ENCODE measurements at regions not wholly inside any gene's neighbourhood (a gene's known extent, or its start where the extent isn't known, plus 50 kb on each side); places are given as distances from the start of the nearest gene placed in this dataset.
"Not testable (repeated sequence)": the region's sequence is repeated elsewhere in the genome, so short reads cannot be mapped to it uniquely, and the experiment has no call there.

DNA sequence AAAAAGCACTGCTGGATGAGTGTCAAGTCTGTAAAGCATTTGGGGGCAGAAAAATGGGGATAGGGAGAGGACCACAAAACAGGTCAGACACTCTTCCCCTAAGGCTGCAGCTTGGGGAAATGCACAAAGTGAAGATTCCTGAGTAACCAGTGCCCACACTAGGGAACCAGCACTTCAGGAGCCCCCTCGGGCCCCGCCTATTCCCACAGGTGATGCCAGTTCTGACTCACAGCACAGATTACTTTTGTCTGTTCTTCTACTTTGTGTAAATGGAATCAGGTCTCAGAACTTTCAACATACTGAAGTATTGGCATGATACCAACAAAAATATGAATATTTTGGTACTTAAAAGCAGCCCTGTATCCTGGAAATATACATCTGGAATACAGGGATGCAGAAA is 112.5 kb downstream of the ADRA2C start:
- no peak overlapping the region for H3K4me3 ChIP-seq (replicated peaks in 1 of 2; ENCODE audit: low read depth in 2 of 2, low read length in 2 of 2)
- peak in 1 of 2 donors; percentile 5 for DNase-seq (ENCODE audit: low read depth in 2 of 2)
- TF ChIP-seq, protein P1, sequence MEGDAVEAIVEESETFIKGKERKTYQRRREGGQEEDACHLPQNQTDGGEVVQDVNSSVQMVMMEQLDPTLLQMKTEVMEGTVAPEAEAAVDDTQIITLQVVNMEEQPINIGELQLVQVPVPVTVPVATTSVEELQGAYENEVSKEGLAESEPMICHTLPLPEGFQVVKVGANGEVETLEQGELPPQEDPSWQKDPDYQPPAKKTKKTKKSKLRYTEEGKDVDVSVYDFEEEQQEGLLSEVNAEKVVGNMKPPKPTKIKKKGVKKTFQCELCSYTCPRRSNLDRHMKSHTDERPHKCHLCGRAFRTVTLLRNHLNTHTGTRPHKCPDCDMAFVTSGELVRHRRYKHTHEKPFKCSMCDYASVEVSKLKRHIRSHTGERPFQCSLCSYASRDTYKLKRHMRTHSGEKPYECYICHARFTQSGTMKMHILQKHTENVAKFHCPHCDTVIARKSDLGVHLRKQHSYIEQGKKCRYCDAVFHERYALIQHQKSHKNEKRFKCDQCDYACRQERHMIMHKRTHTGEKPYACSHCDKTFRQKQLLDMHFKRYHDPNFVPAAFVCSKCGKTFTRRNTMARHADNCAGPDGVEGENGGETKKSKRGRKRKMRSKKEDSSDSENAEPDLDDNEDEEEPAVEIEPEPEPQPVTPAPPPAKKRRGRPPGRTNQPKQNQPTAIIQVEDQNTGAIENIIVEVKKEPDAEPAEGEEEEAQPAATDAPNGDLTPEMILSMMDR (IDR thresholded peaks at IDR 0.05; ENCODE audit: low read depth, low read length) = no peak

DNA sequence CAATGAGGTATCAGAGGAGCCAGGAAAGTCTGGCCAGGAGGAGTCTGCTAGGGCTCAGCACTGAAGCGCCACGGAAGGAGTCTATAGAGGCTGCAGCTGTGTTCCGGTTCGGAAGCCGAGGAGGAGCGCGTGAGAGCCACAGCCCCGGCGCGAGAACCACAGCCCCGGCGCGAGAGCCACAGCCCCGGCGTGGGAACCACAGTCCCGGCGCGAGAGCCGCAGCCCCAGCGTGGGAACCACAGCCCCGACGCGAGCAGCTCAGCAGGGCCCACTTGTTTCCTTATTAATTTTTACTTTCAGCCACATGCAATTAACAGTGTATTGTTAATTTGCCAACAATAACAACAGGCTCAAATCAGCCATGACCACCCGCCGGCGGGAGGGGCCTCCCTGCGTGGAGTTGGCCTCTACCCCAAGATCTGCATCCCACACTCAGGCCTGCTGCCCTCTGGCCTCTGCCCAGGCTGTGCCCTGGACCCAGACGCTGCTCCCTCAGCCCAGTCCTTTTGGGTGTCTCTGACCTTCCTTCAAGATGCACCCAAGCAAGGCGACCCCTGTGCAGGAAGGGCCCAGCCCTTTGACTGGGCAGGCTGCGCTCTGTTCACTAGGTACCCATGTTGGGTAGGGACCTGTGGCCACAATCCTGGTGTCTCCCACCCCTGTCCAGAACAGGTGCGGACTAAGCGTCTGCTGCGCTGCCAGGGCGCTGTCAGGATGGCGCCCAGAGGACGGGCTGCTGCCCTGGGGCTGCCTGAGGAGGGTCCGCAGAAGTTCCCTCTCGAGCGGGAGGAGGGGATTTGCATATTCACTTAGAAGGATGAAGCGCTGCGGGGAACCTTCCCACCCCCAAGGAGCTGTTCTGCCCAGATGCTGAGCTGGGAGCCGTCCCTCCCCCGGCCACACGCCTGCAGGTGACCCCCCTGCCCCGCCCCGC is 113.8 kb downstream of the ADRA2C start:
- no peak overlapping the region for H3K4me3 ChIP-seq (replicated peaks in 1 of 2; ENCODE audit: low read depth in 2 of 2, low read length in 2 of 2)
- no peak for DNase-seq (ENCODE audit: low read depth in 2 of 2)
- TF ChIP-seq, protein P1 (IDR thresholded peaks at IDR 0.05; ENCODE audit: low read depth, low read length) = no peak

DNA sequence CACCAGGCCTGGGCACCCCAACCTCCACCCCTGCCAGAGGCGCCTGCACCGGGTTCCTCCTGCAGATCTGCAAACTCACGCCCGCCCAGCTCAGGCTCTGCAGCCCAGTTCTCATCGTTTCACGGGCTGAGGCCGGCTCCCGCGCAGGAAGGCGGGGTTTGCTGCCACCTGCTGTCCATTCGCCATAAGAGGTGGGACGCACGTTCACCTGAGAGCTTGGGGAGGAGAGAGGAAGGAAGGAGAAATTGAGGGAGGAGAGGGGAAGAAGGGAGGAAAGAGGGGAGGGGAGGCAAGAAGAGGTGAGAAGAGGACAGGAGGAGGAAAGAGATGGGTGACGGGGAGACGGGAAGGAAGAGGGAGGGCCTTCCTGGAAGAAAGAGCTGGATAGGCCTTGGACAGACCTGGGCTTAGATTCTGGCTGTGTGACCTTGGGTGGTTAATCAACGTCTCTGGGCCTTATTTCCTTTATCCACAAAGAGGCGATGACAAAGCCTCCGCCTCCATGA is 114.5 kb downstream of the ADRA2C start:
- peak; percentile 56 for DNase-seq (ENCODE audit: low read depth in 2 of 2)
- TF ChIP-seq, protein P1 (IDR thresholded peaks at IDR 0.05; ENCODE audit: low read depth, low read length) = peak; percentile 59
- no peak overlapping the region for H3K4me3 ChIP-seq (replicated peaks in 1 of 2; ENCODE audit: low read depth in 2 of 2, low read length in 2 of 2)

DNA sequence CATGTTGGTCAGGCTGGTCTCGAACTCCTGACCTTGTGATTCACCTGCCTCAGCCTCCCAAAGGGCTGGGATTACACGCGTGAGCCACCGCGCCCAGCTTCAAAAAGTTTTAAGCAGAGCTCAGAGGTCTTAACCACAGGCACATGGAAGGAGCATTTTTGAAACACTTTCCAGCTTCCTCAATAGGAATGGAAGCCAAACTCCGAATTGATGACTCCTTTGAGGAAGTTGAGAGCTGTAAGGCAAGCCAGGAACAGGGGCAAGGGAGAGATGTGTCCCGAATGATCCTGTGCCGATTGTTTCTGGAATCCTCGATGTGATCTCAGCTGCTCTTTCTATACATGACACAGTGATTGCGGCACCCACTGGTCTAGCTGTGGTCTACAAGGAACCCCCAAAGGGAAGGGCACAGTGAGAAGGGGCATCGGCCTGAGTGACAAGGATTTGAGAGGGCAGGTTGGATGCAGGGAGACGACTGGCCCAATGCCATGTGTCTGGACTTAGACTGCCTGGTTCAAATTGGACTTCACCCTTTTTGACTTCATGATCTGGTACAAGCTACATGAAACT is 116.2 kb downstream of the ADRA2C start:
- H3K4me3 ChIP-seq (replicated peaks in 1 of 2; ENCODE audit: low read depth in 2 of 2, low read length in 2 of 2); DNase-seq (ENCODE audit: low read depth in 2 of 2): not testable (repeated sequence)

DNA sequence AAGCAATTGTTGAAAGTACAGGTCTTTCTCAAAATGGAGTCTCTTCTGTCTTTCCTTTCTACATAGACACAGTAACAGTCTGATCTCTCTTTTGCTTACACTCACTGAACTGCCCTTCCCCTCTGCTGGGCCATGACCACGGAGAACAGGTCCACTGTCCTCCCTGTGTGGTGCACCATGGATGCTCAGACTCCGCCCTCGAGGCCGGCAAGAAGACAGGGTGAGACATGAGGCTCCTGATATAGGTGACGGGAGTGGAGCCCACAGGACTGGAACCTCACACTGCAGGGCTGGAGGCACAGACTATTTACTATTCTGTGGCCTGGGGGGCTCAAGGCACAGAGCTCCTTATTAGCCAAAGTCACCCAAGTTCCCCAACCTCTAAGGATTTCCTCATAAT is 118.1 kb downstream of the ADRA2C start:
- H3K4me3 ChIP-seq (replicated peaks in 1 of 2; ENCODE audit: low read depth in 2 of 2, low read length in 2 of 2); DNase-seq (ENCODE audit: low read depth in 2 of 2): not testable (repeated sequence)

DNA sequence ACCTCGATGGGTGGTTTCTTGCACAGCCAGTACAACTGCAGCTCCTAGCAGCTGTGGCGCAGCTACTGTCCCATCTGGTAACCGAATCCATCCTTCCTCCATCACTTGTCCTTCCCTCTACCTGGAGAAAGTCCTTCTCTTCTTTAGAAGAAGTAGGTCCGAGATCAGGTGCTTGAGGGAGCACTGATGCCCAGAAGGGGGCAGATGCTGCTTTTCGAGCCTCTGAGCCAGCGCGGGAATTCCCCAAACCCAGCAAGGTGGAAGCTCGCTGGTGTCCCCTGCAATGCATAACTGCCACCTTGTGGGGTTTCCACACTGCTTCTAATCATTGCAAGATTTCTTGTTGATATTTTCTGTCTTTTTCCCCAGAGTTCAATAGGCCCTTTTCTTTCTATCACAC is 127.4 kb downstream of the ADRA2C start:
- DNase-seq (ENCODE audit: low read depth in 2 of 2); H3K4me3 ChIP-seq (replicated peaks in 1 of 2; ENCODE audit: low read depth in 2 of 2, low read length in 2 of 2): not testable (repeated sequence)

DNA sequence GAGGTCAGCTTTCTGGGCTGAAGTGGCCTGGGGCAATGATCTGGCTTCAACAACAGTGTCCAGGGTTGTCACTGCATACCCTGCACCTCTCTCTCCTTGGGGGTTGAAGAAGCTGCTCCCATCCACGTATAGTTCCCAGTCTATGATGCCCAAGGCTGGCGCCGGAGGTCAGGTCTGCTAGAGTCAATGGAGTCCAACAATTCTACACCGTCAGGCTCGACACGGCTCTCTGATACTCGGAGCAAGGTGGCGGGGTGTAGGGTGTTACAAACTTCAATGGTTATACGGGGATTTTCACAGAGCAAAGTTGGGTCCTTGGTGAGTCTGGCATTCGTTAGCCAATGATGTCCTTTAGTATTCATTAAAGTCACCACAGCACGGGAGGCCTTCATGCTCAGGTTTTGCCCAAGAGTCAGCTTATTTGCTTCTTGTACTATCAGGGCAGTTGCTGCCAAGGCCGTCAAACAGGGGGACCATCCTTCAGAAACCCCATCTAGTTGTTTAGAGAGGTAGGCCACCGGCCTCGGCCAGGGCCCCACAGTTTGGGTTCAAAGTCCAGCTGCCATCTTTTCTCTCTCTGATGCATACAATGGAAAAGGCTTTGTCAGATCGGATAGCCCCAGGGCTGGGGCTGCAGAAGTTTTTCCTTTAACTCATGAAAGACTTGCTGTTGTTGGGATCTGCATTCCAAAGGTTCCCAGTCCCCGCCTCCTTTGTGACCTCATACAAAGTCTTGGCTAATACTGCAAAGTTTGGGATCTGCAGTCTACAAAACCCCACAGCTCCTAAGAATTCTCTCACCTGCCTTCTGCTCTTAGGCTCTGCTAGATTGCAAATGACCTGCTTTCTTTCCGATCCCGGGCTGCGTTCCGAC is 128.1 kb downstream of the ADRA2C start:
- H3K4me3 ChIP-seq (replicated peaks in 1 of 2; ENCODE audit: low read depth in 2 of 2, low read length in 2 of 2); DNase-seq (ENCODE audit: low read depth in 2 of 2): not testable (repeated sequence)

DNA sequence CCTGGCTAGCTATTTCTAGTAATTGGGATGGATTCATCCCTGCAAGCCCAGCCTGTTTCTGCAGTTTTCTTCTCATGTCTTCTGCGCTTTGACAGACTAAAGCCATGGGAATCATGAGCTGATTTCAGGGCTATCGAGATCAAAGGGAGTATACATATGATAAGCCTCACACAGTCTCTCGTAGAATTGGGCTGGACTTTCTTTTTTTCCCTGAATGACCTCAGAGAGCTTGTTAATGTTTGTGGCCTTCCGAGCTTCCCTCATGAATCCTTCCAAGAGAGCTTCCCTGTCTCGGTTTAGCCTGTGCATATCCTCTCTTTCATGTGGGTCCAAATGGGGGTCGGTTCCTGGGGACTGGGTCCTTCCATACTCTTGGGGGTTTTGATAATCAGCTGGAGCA is 130.3 kb downstream of the ADRA2C start:
- no peak overlapping the region for H3K4me3 ChIP-seq (replicated peaks in 1 of 2; ENCODE audit: low read depth in 2 of 2, low read length in 2 of 2)
- TF ChIP-seq, protein P1 (IDR thresholded peaks at IDR 0.05; ENCODE audit: low read depth, low read length) = no peak
- DNase-seq (ENCODE audit: low read depth in 2 of 2) = no peak

DNA sequence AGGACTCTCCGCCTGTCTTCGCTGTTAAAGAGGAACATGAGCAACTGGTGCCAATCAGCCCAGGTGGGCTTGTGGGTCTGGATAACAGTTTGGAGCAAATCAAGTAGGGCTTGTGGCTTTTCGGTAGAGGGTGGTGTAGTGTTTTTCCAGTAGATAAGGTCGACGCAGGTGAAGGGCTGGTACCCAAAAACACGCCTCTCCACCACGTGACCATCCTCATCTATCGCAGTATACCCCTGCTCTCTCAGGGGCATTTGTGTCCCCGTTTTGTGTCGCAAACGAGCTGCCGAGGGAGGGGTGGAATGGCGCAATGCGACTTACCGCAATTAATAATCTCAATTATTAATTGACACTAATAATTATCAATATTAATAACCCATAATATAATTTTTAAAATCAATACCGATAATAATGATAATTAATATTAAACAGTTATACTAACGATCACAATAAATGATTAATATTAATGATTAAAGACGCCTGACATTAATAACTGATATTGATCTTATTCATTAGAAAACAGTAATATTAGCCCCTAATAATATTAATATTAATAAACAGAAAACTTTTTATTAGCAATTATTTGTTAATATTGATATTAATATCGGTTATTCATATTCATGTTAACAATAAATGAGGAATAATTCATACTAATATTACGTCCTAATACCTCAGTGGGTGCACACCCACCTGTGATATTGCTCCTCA is 130.8 kb downstream of the ADRA2C start:
- DNase-seq (ENCODE audit: low read depth in 2 of 2); H3K4me3 ChIP-seq (replicated peaks in 1 of 2; ENCODE audit: low read depth in 2 of 2, low read length in 2 of 2): not testable (repeated sequence)
